Cerebellar nuclear complex (tissue), 1 donor: ENCODE measurements at regions not wholly inside any gene's neighbourhood (a gene's known extent, or its start where the extent isn't known, plus 50 kb on each side); places are given as distances from the start of the nearest gene placed in this dataset.

ENCODE experiments used
- DNase-seq, 2 experiments: peaks; one replicate each; lab custom pipeline; 2025; lab: John Stamatoyannopoulos, UW

DNA sequence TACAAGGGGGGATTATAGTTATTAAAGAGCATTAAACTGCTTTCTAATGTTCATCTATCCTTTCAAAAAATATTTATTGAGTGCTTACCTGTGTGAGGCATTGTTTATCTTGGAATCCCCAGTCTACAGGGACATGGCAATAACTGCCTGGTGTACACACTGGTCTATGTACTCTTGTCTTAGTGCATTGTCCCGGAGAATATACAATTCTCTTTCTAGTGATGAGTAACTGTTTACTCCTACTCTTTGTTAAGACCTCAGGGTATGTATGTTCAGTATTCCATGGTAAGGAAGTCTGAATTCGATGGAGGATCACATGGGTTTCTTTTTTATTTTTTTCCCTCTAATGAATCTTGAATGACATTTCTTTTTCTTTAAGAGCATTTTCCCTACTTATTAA lies 772.4 kb upstream of the NR2F2 start:
- DNase-seq: no peak

GRCh38 chr15:95558916-95559315 lies 771.6 kb upstream of the NR2F2 start:
- DNase-seq: no peak

DNA sequence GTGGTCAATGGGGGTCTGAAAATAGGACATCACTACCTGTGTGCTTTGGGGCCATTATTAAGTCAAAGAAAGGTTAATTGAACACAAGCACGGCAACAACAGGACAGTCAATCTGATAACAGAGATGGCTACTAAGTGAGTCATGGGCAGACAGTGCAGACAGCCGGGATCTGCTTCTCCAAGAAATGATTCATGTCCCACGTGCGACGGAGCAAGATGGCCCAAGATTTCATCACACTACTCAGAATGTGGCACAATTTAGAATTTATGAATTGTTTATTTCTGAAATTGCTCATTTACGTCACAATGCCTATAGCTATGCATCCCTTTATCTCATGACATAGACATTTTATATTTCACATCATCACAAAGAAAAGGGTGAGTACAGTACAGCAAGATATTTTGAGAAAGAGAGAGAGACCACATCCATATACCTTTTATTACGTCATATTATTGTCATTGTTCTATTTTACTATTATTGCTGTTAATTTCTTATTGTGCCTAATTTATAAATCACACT lies 770.6 kb upstream of the NR2F2 start:
- no peak for DNase-seq

- no peak for DNase-seq
These were observed 769.0 kb upstream of the NR2F2 start for GRCh38 chr15:95561463-95561862.

GRCh38 chr15:95563634-95564033 lies 766.9 kb upstream of the NR2F2 start:
- DNase-seq: no peak

DNA sequence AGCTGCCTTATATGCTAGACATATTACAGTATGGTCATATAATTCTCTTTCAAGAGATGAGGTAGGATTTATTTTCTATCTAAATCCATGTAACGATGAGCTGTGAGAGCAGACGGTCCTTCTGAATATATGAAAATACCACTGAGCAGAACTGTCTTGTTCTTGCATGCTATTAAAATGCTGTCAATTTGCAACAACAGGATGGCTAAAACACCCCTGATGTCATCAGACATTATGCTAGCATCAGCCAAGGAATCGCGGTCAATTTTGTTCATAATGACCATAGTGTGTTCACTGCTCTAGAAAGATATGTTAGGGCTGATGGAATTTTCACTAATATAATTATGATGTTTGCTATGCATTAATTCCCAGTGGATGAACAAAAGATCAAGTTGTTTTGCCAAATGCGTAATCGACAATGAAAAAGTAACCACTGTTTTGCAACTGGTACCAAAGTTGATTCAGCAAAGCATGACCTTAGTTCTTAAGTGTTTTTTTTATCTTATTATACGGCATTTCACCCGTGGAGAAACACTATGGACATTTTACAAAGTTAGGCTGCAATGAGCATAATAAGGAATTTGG lies 765.4 kb upstream of the NR2F2 start:
- DNase-seq: no peak

DNA sequence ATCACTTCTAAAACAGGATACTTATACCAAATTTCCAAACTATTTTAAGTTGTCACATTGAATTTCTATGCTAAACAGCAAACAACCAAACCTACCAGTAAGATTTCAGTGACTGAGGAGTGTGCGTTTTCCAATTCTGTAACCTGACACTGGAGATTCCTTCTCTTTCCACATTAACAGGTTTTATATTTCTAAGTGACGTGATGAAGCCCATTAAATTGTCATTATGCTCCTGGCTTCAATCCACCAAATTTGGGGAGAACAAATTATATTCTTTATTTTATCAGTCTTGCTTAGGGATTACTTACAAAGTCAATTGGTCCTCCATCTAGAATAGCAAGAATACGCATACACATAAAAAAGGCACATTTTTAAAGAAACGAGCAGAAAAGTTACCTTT lies 764.8 kb upstream of the NR2F2 start:
- DNase-seq: no peak

- no peak for DNase-seq
These were observed 762.8 kb upstream of the NR2F2 start for GRCh38 chr15:95567686-95568085.

DNA sequence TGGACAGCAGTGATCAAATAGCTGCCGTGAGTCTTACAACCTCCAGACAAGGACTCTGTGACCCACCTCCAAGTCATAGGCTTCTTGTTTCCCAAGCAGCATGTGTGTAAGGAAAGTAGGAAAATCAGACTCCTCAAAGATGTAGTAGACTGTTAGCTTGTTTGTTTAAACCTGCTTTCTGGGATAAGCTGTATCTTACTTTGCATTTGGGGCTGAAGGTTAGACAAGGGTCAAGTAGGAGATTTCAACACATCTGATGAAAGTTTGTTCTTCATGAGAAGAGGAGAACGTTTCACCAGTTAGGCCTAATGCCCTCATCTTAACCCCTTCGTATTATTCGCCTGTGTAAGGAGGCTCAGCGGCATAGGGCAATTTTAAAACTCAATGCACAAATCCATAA lies 756.4 kb upstream of the NR2F2 start:
- DNase-seq: no peak

DNA sequence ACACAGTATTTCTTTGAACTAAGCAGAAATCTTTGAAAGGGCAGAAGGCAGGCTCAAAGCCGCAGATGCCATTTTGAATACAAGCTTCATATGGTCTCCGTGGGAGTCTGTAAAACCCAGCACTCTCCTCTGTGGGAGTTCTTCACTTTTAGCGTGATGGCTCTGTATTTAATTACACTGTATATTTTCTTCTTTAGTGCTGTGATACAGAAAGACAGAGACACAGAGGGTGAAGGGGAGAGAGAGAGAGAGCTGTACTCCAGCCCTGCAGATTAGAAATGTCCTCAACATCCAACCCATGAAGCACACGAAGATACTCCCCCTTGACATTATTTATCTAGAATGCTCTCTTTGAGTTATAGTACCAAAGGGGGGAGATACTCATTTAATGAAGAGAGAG lies 752.6 kb upstream of the NR2F2 start:
- DNase-seq: no peak

DNA sequence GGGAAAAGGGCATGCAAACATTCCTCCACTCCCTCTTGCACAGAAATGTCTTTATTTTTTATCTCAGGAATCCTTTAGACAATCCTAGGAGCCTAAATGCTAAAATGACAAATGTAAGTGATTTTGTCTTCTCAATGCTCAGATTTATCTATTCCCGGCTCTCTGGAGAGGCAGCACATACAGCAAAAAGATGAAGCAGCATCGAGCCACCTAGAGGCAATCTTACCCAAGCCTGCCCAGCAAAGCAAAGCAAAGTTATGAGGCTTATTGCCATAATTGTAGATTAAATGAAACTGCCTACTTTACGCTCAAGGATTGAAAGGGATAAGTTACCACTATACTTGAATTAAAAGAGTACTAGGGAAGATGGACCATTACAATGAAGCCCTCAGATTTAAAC lies 750.4 kb upstream of the NR2F2 start:
- no peak for DNase-seq

DNA sequence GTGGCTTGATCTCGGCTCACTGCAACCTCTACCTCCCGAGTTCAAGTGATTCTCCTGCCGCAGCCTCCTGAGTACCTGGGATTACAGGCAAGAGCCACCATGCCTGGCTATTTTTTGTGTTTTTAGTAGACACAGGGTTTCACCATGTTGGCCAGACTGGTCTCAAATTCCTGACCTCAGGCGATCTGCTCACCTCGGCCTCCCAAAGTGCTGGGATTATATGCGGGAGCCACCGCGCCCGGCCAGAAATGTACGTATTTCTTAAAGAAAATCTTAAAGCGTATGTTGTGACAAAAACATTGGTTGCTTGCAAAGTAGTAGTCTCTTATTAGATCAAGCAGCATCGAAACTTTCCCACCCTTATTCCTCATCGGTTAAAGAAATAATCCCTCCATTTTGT lies 748.9 kb upstream of the NR2F2 start:
- DNase-seq: no peak

DNA sequence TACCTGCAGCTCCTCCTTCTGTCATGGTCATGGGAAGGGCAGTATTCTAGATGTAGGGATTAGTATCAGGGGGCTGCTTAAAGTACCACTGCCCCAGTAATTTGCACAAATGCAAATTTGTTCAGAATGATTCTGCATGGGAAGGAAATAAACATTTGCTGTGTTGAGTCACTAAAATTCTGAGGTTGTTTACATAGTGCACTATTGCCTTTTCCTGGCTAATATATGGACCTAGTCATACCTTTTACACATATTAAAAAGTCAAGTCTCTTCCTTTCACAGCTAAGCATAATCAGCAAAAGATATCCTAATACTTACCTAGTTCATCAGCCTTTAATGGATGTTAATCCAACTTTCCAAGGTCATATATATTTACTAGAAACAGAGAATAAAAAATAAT lies 746.4 kb upstream of the NR2F2 start:
- no peak for DNase-seq

- no peak for DNase-seq
These were observed 742.4 kb upstream of the NR2F2 start for GRCh38 chr15:95588056-95588455.

DNA sequence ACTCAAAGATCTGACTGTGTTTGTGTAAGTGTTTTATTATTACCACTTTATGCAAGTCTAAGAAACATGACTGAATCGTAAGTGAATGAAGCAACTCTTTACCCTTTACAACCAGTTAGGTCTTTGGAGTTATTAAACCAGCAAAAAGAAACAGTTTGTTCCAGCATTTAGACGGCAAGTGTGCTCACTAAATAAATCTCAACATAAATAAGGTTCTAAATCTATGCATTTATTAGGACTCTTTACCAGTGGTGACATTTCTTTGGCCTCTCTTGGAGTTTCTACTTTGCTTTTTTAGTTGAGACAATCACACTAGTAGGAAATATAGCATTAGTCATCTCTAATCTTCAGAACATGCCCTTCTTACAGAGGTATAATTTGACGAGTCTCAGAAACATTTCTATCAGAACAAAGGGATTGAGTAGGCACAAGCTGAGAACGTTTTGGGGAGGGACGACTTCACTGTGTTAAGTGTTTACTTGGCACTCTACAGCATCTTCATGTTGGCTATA lies 739.9 kb upstream of the NR2F2 start:
- no peak for DNase-seq

GRCh38 chr15:95591270-95591669 lies 739.2 kb upstream of the NR2F2 start:
- no peak for DNase-seq

GRCh38 chr15:95591886-95592285 lies 738.6 kb upstream of the NR2F2 start:
- DNase-seq: no peak

DNA sequence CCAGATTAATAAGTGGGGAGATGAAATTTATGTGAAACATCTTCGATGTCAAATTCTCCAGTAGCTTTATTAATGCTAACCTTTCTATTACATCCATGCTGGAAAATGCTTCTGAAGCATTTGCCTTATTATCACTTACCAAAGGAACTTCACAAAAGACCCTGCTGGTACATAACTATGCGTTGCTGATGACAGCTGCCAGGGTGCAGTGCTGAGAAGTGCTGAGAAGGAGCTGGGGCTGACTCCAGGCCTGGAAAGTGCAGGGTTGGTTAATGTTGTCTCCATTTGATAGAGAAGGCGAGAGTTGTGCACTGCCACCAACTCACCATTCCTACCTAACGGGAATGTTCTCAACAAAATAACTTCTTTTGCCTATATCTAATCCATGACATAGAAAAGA lies 736.0 kb upstream of the NR2F2 start:
- no peak for DNase-seq

DNA sequence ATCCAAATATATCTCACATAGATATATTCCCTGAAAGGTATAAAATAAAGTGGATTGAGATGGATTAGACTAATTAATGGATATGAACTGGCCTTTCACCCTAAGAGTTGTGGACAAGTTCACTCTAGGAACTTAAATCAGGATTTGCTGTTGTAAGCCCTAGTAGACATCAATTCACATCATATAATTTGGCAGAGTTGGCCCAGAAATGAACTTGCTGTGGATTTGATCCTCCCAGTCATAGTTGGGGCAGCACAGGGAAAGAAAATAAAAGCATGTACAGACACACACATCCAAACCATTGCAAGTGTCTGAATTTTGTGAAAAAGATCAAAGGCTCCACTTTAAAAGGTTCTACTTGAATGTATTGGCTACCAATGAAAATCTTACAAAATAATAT lies 734.7 kb upstream of the NR2F2 start:
- DNase-seq: no peak

DNA sequence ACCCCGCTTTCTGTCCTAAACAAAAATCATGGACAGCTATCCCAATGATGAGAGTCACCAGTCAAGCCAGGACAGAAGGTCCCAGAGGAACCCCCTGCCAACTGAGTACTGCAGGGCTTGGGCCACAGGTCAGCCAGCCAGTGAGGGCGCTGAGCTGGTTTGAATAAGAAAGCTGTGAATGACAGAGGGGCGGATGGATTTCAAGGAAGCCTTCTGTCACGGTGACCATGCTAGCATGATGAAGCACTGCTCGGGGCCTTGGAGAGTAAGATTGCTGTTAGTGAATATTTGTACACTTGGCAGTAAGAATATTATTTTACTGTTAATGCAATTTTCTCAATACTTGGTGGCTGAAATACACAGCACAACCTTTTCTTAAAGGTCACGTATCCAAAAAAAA lies 734.0 kb upstream of the NR2F2 start:
- no peak for DNase-seq

DNA sequence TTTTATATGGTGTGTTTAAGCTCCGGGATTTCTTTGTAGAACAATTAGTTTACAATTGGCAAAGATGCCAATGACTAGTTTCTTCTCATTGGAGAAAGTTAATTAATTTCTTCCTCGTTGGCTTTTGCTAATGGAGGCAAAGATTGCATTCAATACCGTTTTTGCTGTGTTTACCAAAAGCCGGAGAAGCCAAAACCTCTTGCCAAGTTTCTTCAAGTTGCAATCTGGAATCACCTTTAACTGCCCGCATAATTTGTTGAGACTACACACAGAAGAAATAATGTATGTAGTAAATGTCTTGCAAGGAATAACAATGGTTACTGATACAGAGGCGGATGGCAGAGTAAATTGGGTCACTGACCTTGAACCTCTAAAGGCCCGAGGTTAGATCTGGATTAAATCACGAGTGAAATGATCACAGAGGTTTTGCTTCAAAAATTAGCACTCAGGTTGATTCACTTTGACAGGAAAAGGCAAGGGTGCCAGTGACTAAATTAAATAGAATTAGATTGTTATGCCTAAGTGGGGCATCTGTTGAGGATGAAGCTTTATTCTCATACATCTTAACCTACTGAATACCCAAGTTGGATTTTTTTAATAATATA lies 732.1 kb upstream of the NR2F2 start:
- DNase-seq: no peak

GRCh38 chr15:95600367-95600766 lies 730.1 kb upstream of the NR2F2 start:
- no peak for DNase-seq

GRCh38 chr15:95600884-95601283 lies 729.6 kb upstream of the NR2F2 start:
- no peak for DNase-seq

DNA sequence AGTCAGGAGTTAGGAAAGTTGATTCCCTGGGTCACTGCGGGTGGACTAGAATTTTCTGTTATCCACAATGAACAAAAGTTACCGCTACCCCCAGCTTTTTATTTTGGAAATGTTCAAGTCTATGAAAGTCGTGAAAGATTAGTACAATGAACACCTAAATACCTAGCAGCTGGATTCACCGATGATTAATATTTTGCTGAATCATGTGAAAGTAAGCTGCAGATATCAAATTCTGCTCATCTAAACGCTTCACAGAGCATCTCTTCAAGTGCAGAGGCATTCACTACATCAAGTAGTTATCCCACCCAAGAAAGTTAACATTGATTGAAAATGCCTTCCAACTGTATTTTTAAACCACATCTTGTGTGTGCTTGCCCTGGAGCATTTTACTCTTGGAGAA lies 729.0 kb upstream of the NR2F2 start:
- no peak for DNase-seq
